Loucy (cell line): ENCODE measurements at regions not wholly inside any gene's neighbourhood (a gene's known extent, or its start where the extent isn't known, plus 50 kb on each side); places are given as distances from the start of the nearest gene placed in this dataset.

Experiments used
- H2AFZ ChIP-seq: fragments of 200-600 bp; sonication (generic); 2 replicates; pipeline ENCODE4 v1.6.0; 2016; ENCODE audit warnings: antibody characterized with exemption, mild to moderate bottlenecking, low read length, moderate library complexity
- H3F3A ChIP-seq: fragments of 200-600 bp; 2 replicates; pipeline ENCODE4 v1.6.0; 2016; ENCODE audit warnings: antibody characterized with exemption, low read depth, mild to moderate bottlenecking
- H3K27me3 ChIP-seq: fragments of 200-600 bp; sonication (generic); 2 replicates; pipeline ENCODE4 v1.6.1; 2014; ENCODE audit warnings: low read length, mild to moderate bottlenecking; ENCODE audit not compliant: insufficient read depth, poor library complexity, severe bottlenecking
- H3K36me3 ChIP-seq: fragments of 200-600 bp; sonication (generic); 2 replicates; pipeline ENCODE4 v1.6.1; 2016; ENCODE audit warnings: low read length; ENCODE audit not compliant: insufficient read depth
- H3K4me1 ChIP-seq: fragments of 200-600 bp; sonication (generic); 2 replicates; pipeline ENCODE4 v1.5.1; 2014; ENCODE audit warnings: low read length, mild to moderate bottlenecking; ENCODE audit not compliant: insufficient read depth, poor library complexity, severe bottlenecking
- H3K4me2 ChIP-seq: fragments of 200-600 bp; sonication (generic); 2 replicates; pipeline ENCODE4 v1.6.0; 2014; ENCODE audit warnings: antibody characterized with exemption, low read length, low read depth, mild to moderate bottlenecking; ENCODE audit not compliant: poor library complexity, severe bottlenecking
- H3K4me3 ChIP-seq: fragments of 200-600 bp; sonication (generic); 2 replicates; pipeline ENCODE4 v1.5.1; 2014; ENCODE audit warnings: low read length, mild to moderate bottlenecking, mixed read lengths; ENCODE audit not compliant: poor library complexity, severe bottlenecking
- H3K79me2 ChIP-seq: fragments of 200-600 bp; sonication (generic); 2 replicates; pipeline ENCODE4 v1.6.1; 2014; ENCODE audit warnings: low read length; ENCODE audit not compliant: insufficient read depth
- H3K9ac ChIP-seq: fragments of 200-600 bp; sonication (generic); 2 replicates; pipeline ENCODE4 v1.6.0; 2014; ENCODE audit warnings: mild to moderate bottlenecking, low read depth, low read length, moderate library complexity; ENCODE audit not compliant: poor library complexity, severe bottlenecking
- H3K9me2 ChIP-seq: fragments of 200-600 bp; sonication (generic); replicated peaks from 2 replicates; pipeline ENCODE4 v1.6.1; 2016; ENCODE audit warnings: low read depth, low read length, mixed read lengths
- H3K9me3 ChIP-seq: fragments of 200-600 bp; sonication (generic); 2 replicates; pipeline ENCODE4 v1.6.1; 2014; ENCODE audit warnings: mild to moderate bottlenecking, antibody characterized with exemption, low read length, low read depth; ENCODE audit not compliant: insufficient read depth
- H4K20me1 ChIP-seq: fragments of 200-600 bp; sonication (generic); 2 replicates; pipeline ENCODE4 v1.6.0; 2014; ENCODE audit warnings: antibody characterized with exemption, low read length, mild to moderate bottlenecking; ENCODE audit not compliant: insufficient read depth, poor library complexity, severe bottlenecking
- CTCF ChIP-seq: fragments of 200-600 bp; sonication (generic); conservative IDR thresholded peaks from 2 replicates; pipeline ENCODE4 v1.5.1; 2014; ENCODE audit warnings: mild to moderate bottlenecking, antibody characterized with exemption, low read length
- EZH2phosphoT487 ChIP-seq: fragments of 200-600 bp; IDR thresholded peaks from 2 replicates; pipeline ENCODE4 v1.6.1; 2018; ENCODE audit warnings: antibody characterized with exemption, mild to moderate bottlenecking, moderate library complexity, borderline replicate concordance

- no peak overlapping the region for H2AFZ ChIP-seq
- H3K4me1 ChIP-seq, result no peaks in the 10 kb centered on the region
- H3F3A ChIP-seq, result no peaks in the 10 kb centered on the region
- no peaks in the 10 kb centered on the region for H3K36me3 ChIP-seq
- H3K9me3 ChIP-seq, result no peaks in the 10 kb centered on the region
- no peaks in the 10 kb centered on the region for H3K9me2 ChIP-seq
- no peak for TF ChIP-seq CTCF
- no peak for TF ChIP-seq EZH2phosphoT487
- H4K20me1 ChIP-seq, result no peaks in the 10 kb centered on the region
- no peak overlapping the region for H3K9ac ChIP-seq
- no peaks in the 10 kb centered on the region for H3K79me2 ChIP-seq
- no peaks in the 10 kb centered on the region for H3K27me3 ChIP-seq
- H3K4me2 ChIP-seq, result no peak overlapping the region
- no peak overlapping the region for H3K4me3 ChIP-seq
These were observed 436.1 kb upstream of the ADAMTS16 start for GRCh38 chr5:4703931-4704458.

- H4K20me1 ChIP-seq, result no peaks in the 10 kb centered on the region
- H3K36me3 ChIP-seq, result no peaks in the 10 kb centered on the region
- no peak overlapping the region for H3K4me2 ChIP-seq
- no peaks in the 10 kb centered on the region for H3K9me3 ChIP-seq
- no peaks in the 10 kb centered on the region for H3K27me3 ChIP-seq
- H3K4me1 ChIP-seq, result no peaks in the 10 kb centered on the region
- H3F3A ChIP-seq, result no peaks in the 10 kb centered on the region
- H3K79me2 ChIP-seq, result no peaks in the 10 kb centered on the region
- H2AFZ ChIP-seq, result no peak overlapping the region
- no peak overlapping the region for H3K9ac ChIP-seq
- TF ChIP-seq EZH2phosphoT487, result no peak
- no peak for TF ChIP-seq CTCF
- no peak overlapping the region for H3K4me3 ChIP-seq
- H3K9me2 ChIP-seq, result no peaks in the 10 kb centered on the region
These were observed 435.2 kb upstream of the ADAMTS16 start for GRCh38 chr5:4704951-4705350.

GRCh38 chr5:4716781-4717180 lies 423.3 kb upstream of the ADAMTS16 start:
- Histone ChIP-seq H3K9ac (no peak overlapping the region), H4K20me1 (no peaks in the 10 kb centered on the region), H3K9me3 (no peaks in the 10 kb centered on the region), H3F3A (no peaks in the 10 kb centered on the region), H2AFZ (no peak overlapping the region), H3K79me2 (no peaks in the 10 kb centered on the region), H3K4me1 (no peaks in the 10 kb centered on the region), H3K9me2 (no peaks in the 10 kb centered on the region), H3K4me3 (no peak overlapping the region), H3K4me2 (no peak overlapping the region), H3K36me3 (no peaks in the 10 kb centered on the region), H3K27me3 (no peaks in the 10 kb centered on the region)
- no peak for TF ChIP-seq EZH2phosphoT487
- no peak for TF ChIP-seq CTCF
